ENCODE measurements at regions not wholly inside any gene's neighbourhood (a gene's known extent, or its start where the extent isn't known, plus 50 kb on each side); places are given as distances from the start of the nearest gene placed in this dataset.

DNA sequence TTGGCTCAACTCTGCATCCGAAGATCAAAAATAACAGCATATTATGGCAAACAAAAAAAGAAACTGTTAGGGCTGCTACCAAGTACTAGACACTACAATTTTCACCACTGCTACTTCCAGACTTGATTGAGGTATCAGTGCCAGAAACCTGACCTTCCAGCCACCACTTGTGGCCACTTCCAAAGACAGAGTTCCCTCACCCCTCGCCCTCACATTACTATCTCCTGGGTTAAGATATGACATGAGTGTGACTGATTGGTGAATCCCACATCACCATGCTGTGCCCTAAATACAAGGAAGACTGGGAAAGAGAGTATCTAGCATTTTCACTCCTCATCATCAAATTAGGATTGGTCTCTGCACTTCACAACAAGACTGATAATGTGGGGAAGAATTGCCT, 296.1 kb upstream of the NT5C1B start:
- H3K79me2 ChIP-seq (ENCODE audit: insufficient read depth, low read length) = no peaks in the 10 kb centered on the region
- no peaks in the 10 kb centered on the region for H3K27me3 ChIP-seq (ENCODE audit: control insufficient read depth in 1 of 2, insufficient read depth in 2 of 2, low read length in 2 of 2)
- H3K9me3 ChIP-seq (ENCODE audit: low read length) = no peaks in the 10 kb centered on the region
- BruUV-seq (replicated peaks) = no TSS peak
- no peak for DNase-seq (ENCODE audit: low spot score)
- ChIA-PET POLR2A (no interaction called here), CTCF (ENCODE audit: low intra/inter-chr PET ratio, low total read pairs) (no interaction called here)
- in situ Hi-C loops (cut with HindIII; ENCODE audit: extremely low pct_ligation_motif_present, low pct_unique_long_range_greater_than_20kb) = loop anchor here (10.0 kb wide), 1 partner anchor 479 kb away; no protein-coding TSS in a partner anchor
- 70% methylated on average over 2 of the region's 2 CpGs for WGBS (ENCODE audit: low lambda C conversion rate)
- no peak overlapping the region for H3K4me3 ChIP-seq (replicated peaks in 1 of 3; ENCODE audit: insufficient read depth in 1 of 3, low read depth in 2 of 3, low read length in 3 of 3)
- FAIRE-seq = no peak
- intact Hi-C loops (cut with micrococcal nuclease; ENCODE audit: unreplicated experiment) = loop anchor here (2.0 to 10.0 kb wide), 3 partner anchors 135 to 361 kb away; no protein-coding TSS in a partner anchor
- H3K4me1 ChIP-seq (ENCODE audit: insufficient read depth, low read length) = peaks cover 16% of the 10 kb centered on the region
- no peak overlapping the region for H3K9ac ChIP-seq (ENCODE audit: insufficient read depth, low read depth, low read length)
- no peak overlapping the region for H3K27ac ChIP-seq (ENCODE audit: extremely low read length, insufficient read depth, low read length)
- no peak for TF ChIP-seq DNMT3B (CRISPR knock-in tag; conservative IDR thresholded peaks at IDR 0.05)
- no peak for TF ChIP-seq MED8 (CRISPR knock-in tag; IDR thresholded peaks at IDR 0.05; ENCODE audit: insufficient replicate concordance)
- TF ChIP-seq TCF12 (IDR thresholded peaks at IDR 0.05) = no peak
- TF ChIP-seq TCF12 (CRISPR knock-in tag; IDR thresholded peaks at IDR 0.05) = no peak
- TF ChIP-seq ERF (CRISPR knock-in tag; IDR thresholded peaks at IDR 0.05) = no peak
- H4K20me1 ChIP-seq (ENCODE audit: insufficient read depth, low read length) = no peaks in the 10 kb centered on the region
- no peak overlapping the region for H3K4me2 ChIP-seq (ENCODE audit: low read depth, low read length)
- no peak for ATAC-seq
- H3K36me3 ChIP-seq (replicated peaks in 1 of 2; ENCODE audit: control insufficient read depth in 1 of 2, insufficient read depth in 2 of 2, low read length in 2 of 2) = no peaks in the 10 kb centered on the region
- no peak overlapping the region for H2AFZ ChIP-seq (ENCODE audit: low read length)

DNA sequence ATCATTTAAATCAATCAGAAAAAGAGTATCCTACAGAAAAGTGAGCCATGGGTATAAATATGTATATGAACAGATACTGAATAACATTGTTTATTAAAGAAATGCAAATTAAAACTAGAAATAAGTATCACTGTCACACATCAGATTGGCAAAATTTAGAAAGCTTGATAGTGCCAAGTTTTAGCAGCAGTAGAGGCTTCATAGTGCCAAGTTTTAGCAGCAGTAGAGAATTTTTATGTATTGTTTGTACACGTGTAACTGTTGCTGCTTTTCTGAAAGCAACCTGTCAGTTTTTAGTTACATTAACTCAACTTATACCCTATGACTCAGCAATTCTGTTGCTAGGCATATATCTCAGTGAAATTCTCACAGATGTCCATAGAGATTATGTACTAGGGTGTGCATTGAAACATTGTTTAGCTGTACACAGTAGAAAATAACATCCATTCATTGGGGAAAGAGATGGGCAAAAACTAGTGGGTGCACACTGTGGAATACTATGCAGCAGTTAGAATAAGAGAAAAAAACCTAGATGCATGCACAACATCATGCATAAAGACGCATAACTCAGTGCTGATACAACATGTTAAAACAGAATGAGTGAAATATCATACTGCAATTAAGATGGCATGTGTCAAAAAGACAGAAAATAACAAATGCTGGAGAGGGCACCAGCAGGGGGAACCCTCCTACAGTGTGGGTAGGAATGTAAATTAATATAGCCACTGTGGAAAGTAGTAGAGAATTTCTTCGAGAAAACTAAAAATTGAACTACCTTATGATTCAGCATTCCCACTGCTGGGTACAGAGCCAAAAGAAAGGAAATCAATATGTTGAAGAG, 294.5 kb upstream of the NT5C1B start:
- no peak overlapping the region for H2AFZ ChIP-seq (ENCODE audit: low read length)
- ChIA-PET CTCF (ENCODE audit: low intra/inter-chr PET ratio, low total read pairs) (interaction anchor here (1.3 to 1.4 kb wide), 2 partner anchors 479 to 979 kb away, joined by 4 to 9 read pairs; no protein-coding TSS in a partner anchor), POLR2A (no interaction called here)
- H3K27ac ChIP-seq (ENCODE audit: extremely low read length, insufficient read depth, low read length) = no peak overlapping the region
- intact Hi-C loops (cut with micrococcal nuclease; ENCODE audit: unreplicated experiment) (loop anchor here (1.0 to 10.0 kb wide), 7 partner anchors 133 to 863 kb away; no protein-coding TSS in a partner anchor), in situ Hi-C loops (cut with HindIII; ENCODE audit: extremely low pct_ligation_motif_present, low pct_unique_long_range_greater_than_20kb) (loop anchor here (10.0 kb wide), 1 partner anchor 481 kb away; no protein-coding TSS in a partner anchor)
- peak; percentile 76 for FAIRE-seq
- no TSS peak for BruUV-seq (replicated peaks)
- H3K36me3 ChIP-seq (replicated peaks in 1 of 2; ENCODE audit: control insufficient read depth in 1 of 2, insufficient read depth in 2 of 2, low read length in 2 of 2) = no peaks in the 10 kb centered on the region
- H3K4me1 ChIP-seq (ENCODE audit: insufficient read depth, low read length) = peaks cover under 1% of the 10 kb centered on the region
- no peaks in the 10 kb centered on the region for H3K79me2 ChIP-seq (ENCODE audit: insufficient read depth, low read length)
- WGBS (ENCODE audit: low lambda C conversion rate) = 53% methylated on average over 3 of the region's 3 CpGs
- no peaks in the 10 kb centered on the region for H3K27me3 ChIP-seq (ENCODE audit: control insufficient read depth in 1 of 2, insufficient read depth in 2 of 2, low read length in 2 of 2)
- H3K4me3 ChIP-seq (replicated peaks in 1 of 3; ENCODE audit: insufficient read depth in 1 of 3, low read depth in 2 of 3, low read length in 3 of 3) = no peak overlapping the region
- peak; percentile 53; the same call in 2 of the 3 replicates for ATAC-seq
- H3K9ac ChIP-seq (ENCODE audit: insufficient read depth, low read depth, low read length) = no peak overlapping the region
- no peaks in the 10 kb centered on the region for H4K20me1 ChIP-seq (ENCODE audit: insufficient read depth, low read length)
- DNase-seq (ENCODE audit: low spot score) = peak; percentile 7
- no peaks in the 10 kb centered on the region for H3K9me3 ChIP-seq (ENCODE audit: low read length)
- H3K4me2 ChIP-seq (ENCODE audit: low read depth, low read length) = no peak overlapping the region
- TF ChIP-seq, protein P1, sequence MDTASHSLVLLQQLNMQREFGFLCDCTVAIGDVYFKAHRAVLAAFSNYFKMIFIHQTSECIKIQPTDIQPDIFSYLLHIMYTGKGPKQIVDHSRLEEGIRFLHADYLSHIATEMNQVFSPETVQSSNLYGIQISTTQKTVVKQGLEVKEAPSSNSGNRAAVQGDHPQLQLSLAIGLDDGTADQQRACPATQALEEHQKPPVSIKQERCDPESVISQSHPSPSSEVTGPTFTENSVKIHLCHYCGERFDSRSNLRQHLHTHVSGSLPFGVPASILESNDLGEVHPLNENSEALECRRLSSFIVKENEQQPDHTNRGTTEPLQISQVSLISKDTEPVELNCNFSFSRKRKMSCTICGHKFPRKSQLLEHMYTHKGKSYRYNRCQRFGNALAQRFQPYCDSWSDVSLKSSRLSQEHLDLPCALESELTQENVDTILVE (CRISPR knock-in tag; IDR thresholded peaks at IDR 0.05) = no peak
- TF ChIP-seq MAFF (IDR thresholded peaks at IDR 0.05; ENCODE audit: low read depth, low read length) = peak; percentile 62
- TF ChIP-seq ARHGAP35 (CRISPR knock-in tag; IDR thresholded peaks at IDR 0.05; ENCODE audit: borderline replicate concordance) = no peak
- TF ChIP-seq ZNF724P (CRISPR knock-in tag; IDR thresholded peaks at IDR 0.05; ENCODE audit: borderline replicate concordance) = no peak
- no peak for TF ChIP-seq ZNF780A (CRISPR knock-in tag; IDR thresholded peaks at IDR 0.05)
- no peak for TF ChIP-seq FIP1L1 (IDR thresholded peaks at IDR 0.05; ENCODE audit: borderline replicate concordance, insufficient read depth, low read depth, low read length)
- TF ChIP-seq, protein P2, sequence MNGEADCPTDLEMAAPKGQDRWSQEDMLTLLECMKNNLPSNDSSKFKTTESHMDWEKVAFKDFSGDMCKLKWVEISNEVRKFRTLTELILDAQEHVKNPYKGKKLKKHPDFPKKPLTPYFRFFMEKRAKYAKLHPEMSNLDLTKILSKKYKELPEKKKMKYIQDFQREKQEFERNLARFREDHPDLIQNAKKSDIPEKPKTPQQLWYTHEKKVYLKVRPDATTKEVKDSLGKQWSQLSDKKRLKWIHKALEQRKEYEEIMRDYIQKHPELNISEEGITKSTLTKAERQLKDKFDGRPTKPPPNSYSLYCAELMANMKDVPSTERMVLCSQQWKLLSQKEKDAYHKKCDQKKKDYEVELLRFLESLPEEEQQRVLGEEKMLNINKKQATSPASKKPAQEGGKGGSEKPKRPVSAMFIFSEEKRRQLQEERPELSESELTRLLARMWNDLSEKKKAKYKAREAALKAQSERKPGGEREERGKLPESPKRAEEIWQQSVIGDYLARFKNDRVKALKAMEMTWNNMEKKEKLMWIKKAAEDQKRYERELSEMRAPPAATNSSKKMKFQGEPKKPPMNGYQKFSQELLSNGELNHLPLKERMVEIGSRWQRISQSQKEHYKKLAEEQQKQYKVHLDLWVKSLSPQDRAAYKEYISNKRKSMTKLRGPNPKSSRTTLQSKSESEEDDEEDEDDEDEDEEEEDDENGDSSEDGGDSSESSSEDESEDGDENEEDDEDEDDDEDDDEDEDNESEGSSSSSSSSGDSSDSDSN (CRISPR knock-in tag; IDR thresholded peaks at IDR 0.05) = no peak
- no peak for TF ChIP-seq IRX3 (CRISPR knock-in tag; IDR thresholded peaks at IDR 0.05; ENCODE audit: borderline replicate concordance, low read depth)
- no peak for TF ChIP-seq NCOA1 (CRISPR knock-in tag; IDR thresholded peaks at IDR 0.05)
- TF ChIP-seq ZNF430 (CRISPR knock-in tag; IDR thresholded peaks at IDR 0.05) = no peak
